Endothelial cell of umbilical vein (primary cell): ENCODE measurements at regions not wholly inside any gene's neighbourhood (a gene's known extent, or its start where the extent isn't known, plus 50 kb on each side); places are given as distances from the start of the nearest gene placed in this dataset.

Experiments used
- BruUV-seq: library from RNA; stranded (reverse); fragments of 400-500 nt; replicated peaks from 2 replicates; lab custom pipeline; 2021; lab: Mats Ljungman, UMichigan
- CTCF ChIA-PET: fragments of 300-600, 350-600 bp; sonication (Branson Sonifier 250); formaldehyde crosslinking; loops from one replicate; lab custom pipeline; 2021; ENCODE audit warnings: antibody characterized with exemption, inconsistent platforms; lab: Charles Lee
- POLR2A ChIA-PET: fragments of 300-600, 350-600 bp; sonication (Branson Sonifier 250); formaldehyde crosslinking; loops from one replicate; lab custom pipeline; 2021; ENCODE audit warnings: antibody characterized with exemption, inconsistent platforms; lab: Charles Lee
- DNase-seq: peaks from one replicate; pipeline ENCODE4 v3.0.0-alpha.2; 2011; ENCODE audit warnings: low read depth, low spot score
- FAIRE-seq: peaks from 2 replicates; lab custom pipeline; 2011; peaks lifted over from hg19 to GRCh38; lab: Jason Lieb, UNC
- H2AFZ ChIP-seq: 2 replicates; pipeline ENCODE4 v1.6.0; 2012; ENCODE audit warnings: low read depth, low read length, control low read depth, inconsistent platforms
- H3K27ac ChIP-seq: 2 replicates; pipeline ENCODE4 v1.5.1; 2011; ENCODE audit warnings: low read depth, mild to moderate bottlenecking, control low read depth, low read length, moderate library complexity; ENCODE audit not compliant: insufficient read depth
- H3K27me3 ChIP-seq, 2 experiments: 2 replicates each; pipeline versions ENCODE4 v1.6.0 to v1.6.1; 2011; ENCODE audit warnings: low read length in 2 of 2, mixed read lengths in 1 of 2; ENCODE audit not compliant: control insufficient read depth in 2 of 2, insufficient read depth in 2 of 2
- H3K36me3 ChIP-seq, 2 experiments: 2 replicates in 1 of 2; 3 replicates in 1 of 2; pipeline ENCODE4 v1.5.1; 2011; ENCODE audit warnings: low read length in 2 of 2, mild to moderate bottlenecking in 1 of 2, moderate library complexity in 1 of 2; ENCODE audit not compliant: control insufficient read depth in 2 of 2, insufficient read depth in 2 of 2; ENCODE audit errors: extremely low read depth in 1 of 2
- H3K4me1 ChIP-seq: 3 replicates; pipeline ENCODE4 v1.5.1; 2011; ENCODE audit warnings: mild to moderate bottlenecking, low read length; ENCODE audit not compliant: control insufficient read depth, insufficient read depth; ENCODE audit errors: extremely low read depth
- H3K4me2 ChIP-seq: 2 replicates; pipeline ENCODE4 v1.6.1; 2011; ENCODE audit warnings: low read length, control low read depth, mixed read lengths; ENCODE audit not compliant: insufficient read depth
- H3K4me3 ChIP-seq, 3 experiments: fragments of 200-600 bp in 1 of 3; sonication (generic), shearing (Covaris generic) in 1 of 3; replicated peaks in 1 of 3; 2 replicates each; pipeline ENCODE4 v1.5.1; 2011 to 2016; ENCODE audit warnings: control low read depth in 3 of 3, low read length in 3 of 3, mild to moderate bottlenecking in 2 of 3, inconsistent platforms in 1 of 3, low read depth in 1 of 3, moderate library complexity in 1 of 3; ENCODE audit not compliant: insufficient read depth in 1 of 3
- H3K79me2 ChIP-seq: 2 replicates; pipeline ENCODE4 v1.6.0; 2012; ENCODE audit warnings: low read length, inconsistent platforms; ENCODE audit not compliant: control insufficient read depth, insufficient read depth
- H3K9ac ChIP-seq: replicated peaks from 2 replicates; pipeline ENCODE3; 2011; ENCODE audit warnings: low read length, control low read depth; ENCODE audit not compliant: insufficient read depth; ENCODE audit errors: extremely low read depth
- H3K9me1 ChIP-seq: replicated peaks from 3 replicates; pipeline ENCODE4 v1.6.0; 2011; ENCODE audit warnings: mild to moderate bottlenecking, low read length; ENCODE audit not compliant: control insufficient read depth, insufficient read depth; ENCODE audit errors: extremely low read depth
- H3K9me3 ChIP-seq: replicated peaks from 2 replicates; pipeline ENCODE4 v1.5.1; 2012; ENCODE audit warnings: low read length, inconsistent platforms; ENCODE audit not compliant: control insufficient read depth, insufficient read depth
- H4K20me1 ChIP-seq: replicated peaks from 2 replicates; pipeline ENCODE3; 2011; ENCODE audit warnings: mild to moderate bottlenecking, low read length; ENCODE audit not compliant: control insufficient read depth, insufficient read depth; ENCODE audit errors: extremely low read depth
- EZH2 ChIP-seq: IDR thresholded peaks from 2 replicates; pipeline ENCODE4 v1.6.1; 2012; ENCODE audit warnings: borderline replicate concordance, low read depth, mild to moderate bottlenecking, moderate library complexity, low read length, inconsistent platforms; ENCODE audit not compliant: severe bottlenecking
- FOS ChIP-seq: IDR thresholded peaks from 2 replicates; pipeline ENCODE4 v1.6.1; 2011; ENCODE audit warnings: mild to moderate bottlenecking, low read length, moderate library complexity, borderline replicate concordance; ENCODE audit not compliant: insufficient read depth
- GATA2 ChIP-seq: IDR thresholded peaks from 2 replicates; pipeline ENCODE4 v1.7.0; 2011; ENCODE audit warnings: low read depth, mild to moderate bottlenecking, moderate library complexity, mixed read lengths, low read length; ENCODE audit not compliant: insufficient read length, insufficient read depth
- MYC ChIP-seq: IDR thresholded peaks from one replicate; pipeline ENCODE4 v1.6.1; 2011; ENCODE audit warnings: mild to moderate bottlenecking, low read depth, low read length
- POLR2AphosphoS5 ChIP-seq: IDR thresholded peaks from 2 replicates; pipeline ENCODE4 v1.6.1; 2012; ENCODE audit warnings: low read depth, mild to moderate bottlenecking, control low read depth, low read length, moderate library complexity; ENCODE audit not compliant: insufficient read depth
- dilution Hi-C: fragments of 300-500 bp; cut with MboI; formaldehyde crosslinking; loops from one replicate; pipeline ENCODE4 v1.15.0; 2019; ENCODE audit warnings: low sequenced_read_pairs; ENCODE audit not compliant: extremely low pct_ligation_motif_present
- intact Hi-C: fragments of 100-400 bp; cut with micrococcal nuclease; formaldehyde crosslinking; loops from one replicate; pipeline ENCODE4 v1.10.0; 2022
- TF ChIP-seq, protein P1 (sequence below), 2 donors: IDR thresholded peaks; 1 replicate in 1 of 2; 2 replicates in 1 of 2; pipeline ENCODE4 v1.5.1; 2011; ENCODE audit warnings: low read length in 2 of 2, mild to moderate bottlenecking in 2 of 2, moderate library complexity in 2 of 2, control low read depth in 1 of 2, inconsistent platforms in 1 of 2, low read depth in 1 of 2; ENCODE audit not compliant: insufficient read depth in 1 of 2; ENCODE audit errors: extremely low read depth in 1 of 2

DNA sequence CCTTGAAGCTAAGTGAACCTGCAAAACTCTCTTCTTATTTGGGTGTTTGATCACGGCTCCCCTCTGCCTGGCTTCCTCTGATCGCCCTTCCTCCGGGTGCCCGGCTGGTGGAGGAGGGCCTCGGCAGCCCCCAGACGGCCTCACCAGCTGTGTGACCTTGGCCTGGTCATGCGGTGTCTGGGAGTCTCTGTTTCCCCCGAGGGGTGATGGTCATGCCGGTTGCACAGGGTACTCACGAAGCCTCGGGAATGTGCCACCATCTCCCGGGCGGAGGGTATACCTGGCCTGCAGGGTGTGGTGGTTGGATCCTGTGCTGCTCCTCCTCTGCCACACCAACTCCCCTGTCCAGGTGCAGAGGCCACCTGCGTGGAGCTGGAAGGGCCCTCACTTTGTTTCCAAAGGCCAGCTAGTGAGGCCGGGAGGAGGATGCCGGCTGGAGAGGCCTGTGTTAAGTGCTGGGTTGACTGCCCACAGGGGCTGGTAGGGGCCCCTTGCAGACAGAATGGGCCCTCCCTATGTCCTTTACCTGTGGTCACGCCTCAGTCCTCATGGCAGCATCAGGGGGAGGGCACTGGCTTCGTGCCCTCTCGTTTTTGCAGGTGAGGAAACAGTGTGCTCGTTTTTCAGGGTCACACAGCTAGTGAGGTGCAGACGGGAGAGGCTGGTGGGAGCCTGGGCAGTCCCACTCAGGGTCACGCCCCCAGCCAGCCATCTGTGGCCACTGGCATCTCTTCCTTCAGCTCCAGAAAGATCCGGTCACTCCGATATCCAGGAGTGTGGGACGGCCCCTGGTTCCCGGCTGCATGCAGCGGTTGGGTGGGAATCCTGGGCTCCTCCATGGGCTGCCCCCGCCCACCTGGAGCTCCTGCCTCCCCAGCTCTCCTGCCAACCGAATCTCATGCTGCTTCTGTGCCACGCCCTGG lies 148.5 kb upstream of the GSE1 start:
- no peak for DNase-seq
- no peak overlapping the region for H3K4me3 ChIP-seq
- ChIA-PET POLR2A (no interaction called here), CTCF (interaction anchor here (0.6 to 1.9 kb wide), 5 partner anchors 14 to 151 kb away, joined by 3 to 4 read pairs (median 4); no protein-coding TSS in a partner anchor)
- H3K9me1 ChIP-seq: no peaks in the 10 kb centered on the region
- TF ChIP-seq EZH2 (no peak), FOS (no peak), POLR2AphosphoS5 (no peak), GATA2 (no peak), MYC (no peak)
- TF ChIP-seq, protein P1, sequence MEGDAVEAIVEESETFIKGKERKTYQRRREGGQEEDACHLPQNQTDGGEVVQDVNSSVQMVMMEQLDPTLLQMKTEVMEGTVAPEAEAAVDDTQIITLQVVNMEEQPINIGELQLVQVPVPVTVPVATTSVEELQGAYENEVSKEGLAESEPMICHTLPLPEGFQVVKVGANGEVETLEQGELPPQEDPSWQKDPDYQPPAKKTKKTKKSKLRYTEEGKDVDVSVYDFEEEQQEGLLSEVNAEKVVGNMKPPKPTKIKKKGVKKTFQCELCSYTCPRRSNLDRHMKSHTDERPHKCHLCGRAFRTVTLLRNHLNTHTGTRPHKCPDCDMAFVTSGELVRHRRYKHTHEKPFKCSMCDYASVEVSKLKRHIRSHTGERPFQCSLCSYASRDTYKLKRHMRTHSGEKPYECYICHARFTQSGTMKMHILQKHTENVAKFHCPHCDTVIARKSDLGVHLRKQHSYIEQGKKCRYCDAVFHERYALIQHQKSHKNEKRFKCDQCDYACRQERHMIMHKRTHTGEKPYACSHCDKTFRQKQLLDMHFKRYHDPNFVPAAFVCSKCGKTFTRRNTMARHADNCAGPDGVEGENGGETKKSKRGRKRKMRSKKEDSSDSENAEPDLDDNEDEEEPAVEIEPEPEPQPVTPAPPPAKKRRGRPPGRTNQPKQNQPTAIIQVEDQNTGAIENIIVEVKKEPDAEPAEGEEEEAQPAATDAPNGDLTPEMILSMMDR (IDR thresholded peaks at IDR 0.05; ENCODE audit: extremely low read depth in 1 of 2, insufficient read depth in 1 of 2, low read depth in 1 of 2, low read length in 2 of 2): no peak
- intact Hi-C loops (no loop called here), dilution Hi-C loops (no loop called here)
- no peak overlapping the region for H3K4me2 ChIP-seq
- no peak overlapping the region for H2AFZ ChIP-seq
- H4K20me1 ChIP-seq: no peaks in the 10 kb centered on the region
- no peak overlapping the region for H3K27ac ChIP-seq
- no peak overlapping the region for H3K9ac ChIP-seq
- no TSS peak for BruUV-seq
- H3K27me3 ChIP-seq: peaks cover 20 to 24% of the 10 kb centered on the region in 2 experiments
- no peaks in the 10 kb centered on the region for H3K4me1 ChIP-seq
- H3K79me2 ChIP-seq: no peaks in the 10 kb centered on the region
- no peaks in the 10 kb centered on the region for H3K36me3 ChIP-seq
- no peak for FAIRE-seq
- H3K9me3 ChIP-seq: no peaks in the 10 kb centered on the region
